ENCODE measurements at regions not wholly inside any gene's neighbourhood (a gene's known extent, or its start where the extent isn't known, plus 50 kb on each side); places are given as distances from the start of the nearest gene placed in this dataset.

GRCh38 chr3:74384159-74384558 is 230.3 kb downstream of the CNTN3 start:
- Histone ChIP-seq H3K36me3 (ENCODE audit: control insufficient read depth in 2 of 2, insufficient read depth in 2 of 2, low read length in 1 of 2) (no peaks in the 10 kb centered on the region), H2AFZ (ENCODE audit: control insufficient read depth, low read depth, low read length) (no peak overlapping the region), H3K4me3 (no peak overlapping the region), H3K79me2 (ENCODE audit: control insufficient read depth, insufficient read depth, low read length) (no peaks in the 10 kb centered on the region), H3K4me2 (ENCODE audit: control insufficient read depth, insufficient read depth) (no peak overlapping the region), H3K9me3 (replicated peaks; ENCODE audit: control insufficient read depth, insufficient read depth, low read length) (no peaks in the 10 kb centered on the region), H3K27me3 (replicated peaks in 1 of 2; ENCODE audit: control insufficient read depth in 2 of 2, insufficient read depth in 2 of 2, low read length in 1 of 2) (no peaks in the 10 kb centered on the region), H3K27ac (ENCODE audit: control insufficient read depth, insufficient read depth) (no peak overlapping the region), H3K4me1 (ENCODE audit: control insufficient read depth, insufficient read depth, low read length) (no peaks in the 10 kb centered on the region), H3K9ac (ENCODE audit: control insufficient read depth, insufficient read depth, low read length) (no peak overlapping the region), H4K20me1 (ENCODE audit: control insufficient read depth, insufficient read depth) (no peaks in the 10 kb centered on the region)
- SMC1A ChIA-PET (ENCODE audit: uncharacterized antibody, unreplicated experiment), result no interaction called here
- no TSS peak for BruUV-seq (replicated peaks)
- RAD21 ChIA-PET (ENCODE audit: unreplicated experiment), result no interaction called here
- in situ Hi-C loops (cut with MboI) (no loop called here), intact Hi-C loops (cut with micrococcal nuclease; ENCODE audit: unreplicated experiment) (no loop called here)
- FAIRE-seq (no peak), DNase-seq (ENCODE audit: low read depth, low spot score) (no peak), ATAC-seq (no peak)
- POLR2A ChIA-PET, result no interaction called here
- 40% methylated on average over 4 of the region's 4 CpGs for WGBS (ENCODE audit: insufficient coverage, insufficient replicate concordance, low lambda C conversion rate, missing lambda C conversion rate)
- TF ChIP-seq POLR2AphosphoS5 (IDR thresholded peaks at IDR 0.05; ENCODE audit: low read length) (no peak), SIX5 (IDR thresholded peaks at IDR 0.05; ENCODE audit: low read depth, low read length, severe bottlenecking) (no peak), CBX5 (IDR thresholded peaks at IDR 0.05; ENCODE audit: low read depth) (no peak), SUZ12 (IDR thresholded peaks at IDR 0.05; ENCODE audit: unreplicated experiment) (no peak), ATF7 (IDR thresholded peaks at IDR 0.05; ENCODE audit: low read depth) (no peak), POU2F2 (IDR thresholded peaks at IDR 0.05; ENCODE audit: borderline replicate concordance, low read depth, low read length) (no peak), HDAC2 (IDR thresholded peaks at IDR 0.05) (no peak), IKZF1 (conservative IDR thresholded peaks at IDR 0.05) (no peak), MTA2 (IDR thresholded peaks at IDR 0.05; ENCODE audit: low read depth) (no peak), RUNX3 (IDR thresholded peaks at IDR 0.05; ENCODE audit: low read length) (no peak), NR2C1 (IDR thresholded peaks at IDR 0.05) (no peak), CEBPB (IDR thresholded peaks at IDR 0.05; ENCODE audit: borderline replicate concordance in 1 of 2, low read depth in 2 of 2, low read length in 2 of 2) (no peak), RCOR1 (conservative IDR thresholded peaks at IDR 0.05; ENCODE audit: low read depth, low read length) (no peak), CHD1 (IDR thresholded peaks at IDR 0.05; ENCODE audit: low read depth, low read length) (no peak), ZNF217 (IDR thresholded peaks at IDR 0.05) (no peak)
- TF ChIP-seq, protein P1, sequence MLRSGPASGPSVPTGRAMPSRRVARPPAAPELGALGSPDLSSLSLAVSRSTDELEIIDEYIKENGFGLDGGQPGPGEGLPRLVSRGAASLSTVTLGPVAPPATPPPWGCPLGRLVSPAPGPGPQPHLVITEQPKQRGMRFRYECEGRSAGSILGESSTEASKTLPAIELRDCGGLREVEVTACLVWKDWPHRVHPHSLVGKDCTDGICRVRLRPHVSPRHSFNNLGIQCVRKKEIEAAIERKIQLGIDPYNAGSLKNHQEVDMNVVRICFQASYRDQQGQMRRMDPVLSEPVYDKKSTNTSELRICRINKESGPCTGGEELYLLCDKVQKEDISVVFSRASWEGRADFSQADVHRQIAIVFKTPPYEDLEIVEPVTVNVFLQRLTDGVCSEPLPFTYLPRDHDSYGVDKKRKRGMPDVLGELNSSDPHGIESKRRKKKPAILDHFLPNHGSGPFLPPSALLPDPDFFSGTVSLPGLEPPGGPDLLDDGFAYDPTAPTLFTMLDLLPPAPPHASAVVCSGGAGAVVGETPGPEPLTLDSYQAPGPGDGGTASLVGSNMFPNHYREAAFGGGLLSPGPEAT (IDR thresholded peaks at IDR 0.05; ENCODE audit: low read depth), result no peak
- TF ChIP-seq, protein P2, sequence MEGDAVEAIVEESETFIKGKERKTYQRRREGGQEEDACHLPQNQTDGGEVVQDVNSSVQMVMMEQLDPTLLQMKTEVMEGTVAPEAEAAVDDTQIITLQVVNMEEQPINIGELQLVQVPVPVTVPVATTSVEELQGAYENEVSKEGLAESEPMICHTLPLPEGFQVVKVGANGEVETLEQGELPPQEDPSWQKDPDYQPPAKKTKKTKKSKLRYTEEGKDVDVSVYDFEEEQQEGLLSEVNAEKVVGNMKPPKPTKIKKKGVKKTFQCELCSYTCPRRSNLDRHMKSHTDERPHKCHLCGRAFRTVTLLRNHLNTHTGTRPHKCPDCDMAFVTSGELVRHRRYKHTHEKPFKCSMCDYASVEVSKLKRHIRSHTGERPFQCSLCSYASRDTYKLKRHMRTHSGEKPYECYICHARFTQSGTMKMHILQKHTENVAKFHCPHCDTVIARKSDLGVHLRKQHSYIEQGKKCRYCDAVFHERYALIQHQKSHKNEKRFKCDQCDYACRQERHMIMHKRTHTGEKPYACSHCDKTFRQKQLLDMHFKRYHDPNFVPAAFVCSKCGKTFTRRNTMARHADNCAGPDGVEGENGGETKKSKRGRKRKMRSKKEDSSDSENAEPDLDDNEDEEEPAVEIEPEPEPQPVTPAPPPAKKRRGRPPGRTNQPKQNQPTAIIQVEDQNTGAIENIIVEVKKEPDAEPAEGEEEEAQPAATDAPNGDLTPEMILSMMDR (IDR thresholded peaks at IDR 0.05 in 2 of 3, conservative IDR thresholded peaks at IDR 0.05 in 1 of 3; ENCODE audit: control insufficient read depth in 2 of 3, extremely low read depth in 1 of 3, insufficient read depth in 1 of 3, low read depth in 3 of 3, low read length in 3 of 3), result no peak
- TF ChIP-seq, protein P3, sequence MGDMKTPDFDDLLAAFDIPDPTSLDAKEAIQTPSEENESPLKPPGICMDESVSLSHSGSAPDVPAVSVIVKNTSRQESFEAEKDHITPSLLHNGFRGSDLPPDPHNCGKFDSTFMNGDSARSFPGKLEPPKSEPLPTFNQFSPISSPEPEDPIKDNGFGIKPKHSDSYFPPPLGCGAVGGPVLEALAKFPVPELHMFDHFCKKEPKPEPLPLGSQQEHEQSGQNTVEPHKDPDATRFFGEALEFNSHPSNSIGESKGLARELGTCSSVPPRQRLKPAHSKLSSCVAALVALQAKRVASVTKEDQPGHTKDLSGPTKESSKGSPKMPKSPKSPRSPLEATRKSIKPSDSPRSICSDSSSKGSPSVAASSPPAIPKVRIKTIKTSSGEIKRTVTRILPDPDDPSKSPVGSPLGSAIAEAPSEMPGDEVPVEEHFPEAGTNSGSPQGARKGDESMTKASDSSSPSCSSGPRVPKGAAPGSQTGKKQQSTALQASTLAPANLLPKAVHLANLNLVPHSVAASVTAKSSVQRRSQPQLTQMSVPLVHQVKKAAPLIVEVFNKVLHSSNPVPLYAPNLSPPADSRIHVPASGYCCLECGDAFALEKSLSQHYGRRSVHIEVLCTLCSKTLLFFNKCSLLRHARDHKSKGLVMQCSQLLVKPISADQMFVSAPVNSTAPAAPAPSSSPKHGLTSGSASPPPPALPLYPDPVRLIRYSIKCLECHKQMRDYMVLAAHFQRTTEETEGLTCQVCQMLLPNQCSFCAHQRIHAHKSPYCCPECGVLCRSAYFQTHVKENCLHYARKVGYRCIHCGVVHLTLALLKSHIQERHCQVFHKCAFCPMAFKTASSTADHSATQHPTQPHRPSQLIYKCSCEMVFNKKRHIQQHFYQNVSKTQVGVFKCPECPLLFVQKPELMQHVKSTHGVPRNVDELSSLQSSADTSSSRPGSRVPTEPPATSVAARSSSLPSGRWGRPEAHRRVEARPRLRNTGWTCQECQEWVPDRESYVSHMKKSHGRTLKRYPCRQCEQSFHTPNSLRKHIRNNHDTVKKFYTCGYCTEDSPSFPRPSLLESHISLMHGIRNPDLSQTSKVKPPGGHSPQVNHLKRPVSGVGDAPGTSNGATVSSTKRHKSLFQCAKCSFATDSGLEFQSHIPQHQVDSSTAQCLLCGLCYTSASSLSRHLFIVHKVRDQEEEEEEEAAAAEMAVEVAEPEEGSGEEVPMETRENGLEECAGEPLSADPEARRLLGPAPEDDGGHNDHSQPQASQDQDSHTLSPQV (IDR thresholded peaks at IDR 0.05), result no peak
- CTCF ChIA-PET, result no interaction called here

All from GM12878 (cell line).